Calu3 (cell line): ENCODE measurements at regions not wholly inside any gene's neighbourhood (a gene's known extent, or its start where the extent isn't known, plus 50 kb on each side); places are given as distances from the start of the nearest gene placed in this dataset.
"Not testable (repeated sequence)": the region's sequence is repeated elsewhere in the genome, so short reads cannot be mapped to it uniquely, and the experiment has no call there.

ENCODE experiments used
- BruUV-seq: library from RNA; stranded (reverse); fragments of 400-500 nt; replicated peaks from 2 replicates; lab custom pipeline; 2021; lab: Mats Ljungman, UMichigan
- CTCF ChIA-PET: fragments of 300-600 bp; sonication (Branson Sonifier 250); formaldehyde crosslinking; loops from one replicate; lab custom pipeline; 2022; ENCODE audit warnings: antibody characterized with exemption; lab: Charles Lee
- DNase-seq: peaks from one replicate; pipeline ENCODE4 v3.0.0; 2022
- H3K27ac Mint-ChIP-seq: one replicate; pipeline ENCODE4 v1.8.0; 2022; ENCODE audit warnings: mixed read lengths; ENCODE audit not compliant: unreplicated experiment
- H3K27me3 Mint-ChIP-seq: one replicate; pipeline ENCODE4 v1.8.0; 2022; ENCODE audit warnings: mixed read lengths; ENCODE audit not compliant: unreplicated experiment
- H3K36me3 Mint-ChIP-seq: one replicate; pipeline ENCODE4 v1.8.0; 2022; ENCODE audit warnings: mild to moderate bottlenecking, moderate library complexity, mixed read lengths; ENCODE audit not compliant: insufficient read depth, unreplicated experiment
- H3K4me1 Mint-ChIP-seq: one replicate; pipeline ENCODE4 v1.8.0; 2022; ENCODE audit warnings: mild to moderate bottlenecking, low read depth, mixed read lengths; ENCODE audit not compliant: unreplicated experiment
- H3K4me3 Mint-ChIP-seq: one replicate; pipeline ENCODE4 v1.8.0; 2022; ENCODE audit warnings: mild to moderate bottlenecking, low read depth, moderate library complexity, mixed read lengths; ENCODE audit not compliant: unreplicated experiment
- H3K9me3 Mint-ChIP-seq: one replicate; pipeline ENCODE4 v1.8.0; 2022; ENCODE audit warnings: low read depth, mixed read lengths; ENCODE audit not compliant: unreplicated experiment
- CTCF ChIP-seq: fragments of 200-600 bp; IDR thresholded peaks from one replicate; pipeline ENCODE4 v1.8.0; 2022; ENCODE audit warnings: antibody characterized with exemption; ENCODE audit not compliant: unreplicated experiment
- intact Hi-C: fragments of 100-400 bp; cut with micrococcal nuclease; formaldehyde crosslinking; loops from one replicate; pipeline ENCODE4 v1.10.0; 2022; ENCODE audit not compliant: unreplicated experiment

DNA sequence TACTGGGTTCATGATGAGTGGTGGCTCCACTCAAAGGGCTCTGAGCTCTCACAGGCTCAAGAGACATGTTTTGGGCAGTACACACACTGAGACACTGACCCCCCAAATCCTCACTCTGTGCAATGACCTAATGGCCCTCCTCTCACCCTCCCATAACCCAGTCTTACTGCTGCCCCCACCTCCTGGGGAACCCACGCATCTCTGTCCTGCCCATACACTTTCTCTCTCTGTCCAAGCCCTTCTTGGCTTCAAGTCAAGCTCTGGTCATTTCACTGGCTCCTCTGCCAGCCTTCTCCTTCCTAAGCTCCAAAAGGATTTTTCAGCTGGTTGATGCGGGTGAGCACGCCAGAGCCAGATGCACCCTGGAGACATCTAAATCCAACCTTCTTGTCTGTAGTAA, 187.9 kb upstream of the TSHZ3 start:
- no peaks in the 10 kb centered on the region for H3K4me1 Mint-ChIP-seq
- no peak overlapping the region for H3K27ac Mint-ChIP-seq
- no TSS peak for BruUV-seq
- DNase-seq = no peak
- TF ChIP-seq CTCF = no peak
- H3K36me3 Mint-ChIP-seq = peaks cover 4% of the 10 kb centered on the region
- no peaks in the 10 kb centered on the region for H3K27me3 Mint-ChIP-seq
- intact Hi-C loops = no loop called here
- CTCF ChIA-PET = no interaction called here
- peaks cover 21% of the 10 kb centered on the region for H3K9me3 Mint-ChIP-seq
- H3K4me3 Mint-ChIP-seq = no peak overlapping the region

- H3K4me1 Mint-ChIP-seq, DNase-seq, H3K4me3 Mint-ChIP-seq, H3K36me3 Mint-ChIP-seq, H3K27me3 Mint-ChIP-seq, H3K27ac Mint-ChIP-seq, BruUV-seq, CTCF ChIA-PET, intact Hi-C loops: not testable (repeated sequence)
- H3K9me3 Mint-ChIP-seq = peaks cover 22% of the 10 kb centered on the region
Observed at GRCh38 chr19:31537902-31538301, 188.7 kb upstream of the TSHZ3 start.

- intact Hi-C loops = no loop called here
- no peaks in the 10 kb centered on the region for H3K4me1 Mint-ChIP-seq
- no peak for DNase-seq
- peaks cover 4% of the 10 kb centered on the region for H3K36me3 Mint-ChIP-seq
- BruUV-seq = no TSS peak
- no peak overlapping the region for H3K4me3 Mint-ChIP-seq
- H3K27ac Mint-ChIP-seq = no peak overlapping the region
- peaks cover 20% of the 10 kb centered on the region for H3K9me3 Mint-ChIP-seq
- CTCF ChIA-PET = no interaction called here
- H3K27me3 Mint-ChIP-seq = no peaks in the 10 kb centered on the region
- TF ChIP-seq CTCF = no peak
Observed at GRCh38 chr19:31538879-31539278, 189.6 kb upstream of the TSHZ3 start.

DNA sequence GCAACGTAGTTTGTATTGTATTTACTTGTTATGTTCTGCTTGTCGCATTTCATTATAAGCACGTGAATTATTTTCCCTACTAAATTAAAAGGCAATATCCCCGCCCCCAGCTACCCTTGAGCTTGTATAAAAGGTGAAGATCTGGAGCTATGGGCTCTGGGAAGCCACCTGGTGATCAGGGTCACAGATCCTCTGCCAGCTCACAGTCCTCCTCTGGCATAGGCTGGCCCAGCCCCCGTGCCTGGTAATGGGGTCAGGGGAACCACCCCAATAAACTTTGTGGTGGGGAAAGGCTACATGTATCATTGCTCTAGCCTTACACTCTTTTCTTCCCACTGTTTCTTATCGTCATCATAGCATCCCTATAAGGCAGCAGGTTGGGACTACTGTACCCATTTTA, 190.2 kb upstream of the TSHZ3 start:
- CTCF ChIA-PET = interaction anchor here (0.6 kb wide), 1 partner anchor 1404 kb away, joined by 7 read pairs; no protein-coding TSS in a partner anchor
- Mint-ChIP-seq H3K36me3 (peaks cover 4% of the 10 kb centered on the region), H3K9me3 (peaks cover 23% of the 10 kb centered on the region), H3K27ac (no peak overlapping the region), H3K27me3 (no peaks in the 10 kb centered on the region), H3K4me3 (no peak overlapping the region), H3K4me1 (no peaks in the 10 kb centered on the region)
- intact Hi-C loops = no loop called here
- no peak for DNase-seq
- no peak for TF ChIP-seq CTCF
- BruUV-seq = no TSS peak

- intact Hi-C loops = no loop called here
- no peaks in the 10 kb centered on the region for H3K4me1 Mint-ChIP-seq
- DNase-seq = no peak
- H3K27ac Mint-ChIP-seq = no peak overlapping the region
- no peak overlapping the region for H3K4me3 Mint-ChIP-seq
- no peaks in the 10 kb centered on the region for H3K36me3 Mint-ChIP-seq
- BruUV-seq = no TSS peak
- H3K9me3 Mint-ChIP-seq = peaks cover 21% of the 10 kb centered on the region
- CTCF ChIA-PET = no interaction called here
- no peak for TF ChIP-seq CTCF
- H3K27me3 Mint-ChIP-seq = no peaks in the 10 kb centered on the region
Observed at GRCh38 chr19:31541396-31541795, 192.2 kb upstream of the TSHZ3 start.
